OCI-LY7 (cell line): ENCODE measurements at regions not wholly inside any gene's neighbourhood (a gene's known extent, or its start where the extent isn't known, plus 50 kb on each side); places are given as distances from the start of the nearest gene placed in this dataset.

ENCODE experiments used
- BruUV-seq: library from RNA; stranded (reverse); fragments of 400-500 nt; replicated peaks from 2 replicates; lab custom pipeline; 2021; lab: Mats Ljungman, UMichigan
- CTCF ChIA-PET: fragments of 300-600 bp; sonication (Branson Sonifier 250); formaldehyde crosslinking; loops from one replicate; lab custom pipeline; 2022; ENCODE audit warnings: antibody characterized with exemption; ENCODE audit not compliant: unreplicated experiment; lab: Charles Lee
- POLR2A ChIA-PET: fragments of 300-600 bp; sonication (Branson Sonifier 250); formaldehyde crosslinking; loops from one replicate; lab custom pipeline; 2022; ENCODE audit warnings: antibody characterized with exemption; lab: Charles Lee
- DNase-seq: peaks from one replicate; pipeline ENCODE4 v3.0.0-alpha.2; 2015; ENCODE audit warnings: low spot score
- H2AFZ ChIP-seq: fragments of 200-600 bp; sonication (generic), shearing (Covaris generic); 2 replicates; pipeline ENCODE4 v1.6.1; 2014; ENCODE audit warnings: mild to moderate bottlenecking, antibody characterized with exemption, low read length, moderate library complexity
- H3K27ac ChIP-seq: fragments of 200-600 bp; sonication (generic); 2 replicates; pipeline ENCODE4 v1.5.1; 2014; ENCODE audit warnings: mixed run types, low read depth, mild to moderate bottlenecking, moderate library complexity, low read length, inconsistent platforms; ENCODE audit not compliant: poor library complexity, severe bottlenecking
- H3K36me3 ChIP-seq: fragments of 200-600 bp; sonication (generic); 2 replicates; pipeline ENCODE4 v1.6.1; 2014; ENCODE audit warnings: mild to moderate bottlenecking, antibody characterized with exemption, low read length, moderate library complexity, mixed read lengths; ENCODE audit not compliant: insufficient read depth
- H3K4me1 ChIP-seq: fragments of 200-600 bp; sonication (generic); 2 replicates; pipeline ENCODE4 v1.5.1; 2014; ENCODE audit warnings: mild to moderate bottlenecking, low read length; ENCODE audit not compliant: insufficient read depth, poor library complexity, severe bottlenecking
- H3K4me2 ChIP-seq: fragments of 200-600 bp; sonication (generic); 2 replicates; pipeline ENCODE4 v1.6.1; 2014; ENCODE audit warnings: mild to moderate bottlenecking, low read length
- H3K4me3 ChIP-seq: fragments of 200-600 bp; sonication (generic); 2 replicates; pipeline ENCODE4 v1.5.1; 2014; ENCODE audit warnings: mild to moderate bottlenecking, low read depth, low read length; ENCODE audit not compliant: poor library complexity, severe bottlenecking
- H3K79me2 ChIP-seq: fragments of 200-600 bp; sonication (generic); 2 replicates; pipeline ENCODE4 v1.6.1; 2016; ENCODE audit warnings: low read depth, mild to moderate bottlenecking, low read length, moderate library complexity, mixed read lengths; ENCODE audit not compliant: insufficient read depth
- H3K9me2 ChIP-seq: fragments of 200-600 bp; sonication (generic); 2 replicates; pipeline ENCODE4 v1.6.1; 2016; ENCODE audit warnings: mild to moderate bottlenecking, low read length, mixed read lengths; ENCODE audit not compliant: insufficient read depth
- H3K9me3 ChIP-seq: fragments of 200-600 bp; sonication (generic); 2 replicates; pipeline ENCODE4 v1.6.1; 2014; ENCODE audit warnings: mild to moderate bottlenecking, mixed run types, low read length, mixed read lengths
- H4K20me1 ChIP-seq: fragments of 200-600 bp; sonication (generic); 2 replicates; pipeline ENCODE4 v1.6.1; 2014; ENCODE audit warnings: mild to moderate bottlenecking, antibody characterized with exemption, low read length, moderate library complexity, mixed read lengths; ENCODE audit not compliant: insufficient read depth
- EZH2phosphoT487 ChIP-seq: fragments of 200-600 bp; sonication (generic); IDR thresholded peaks from 2 replicates; pipeline ENCODE4 v1.6.1; 2018; ENCODE audit warnings: low read depth, borderline replicate concordance, mild to moderate bottlenecking, mixed run types, antibody characterized with exemption, low read length, moderate library complexity, mixed read lengths
- intact Hi-C: fragments of 100-400 bp; cut with micrococcal nuclease; formaldehyde crosslinking; loops from one replicate; pipeline ENCODE4 v1.10.0; 2022; ENCODE audit not compliant: unreplicated experiment
- TF ChIP-seq, protein P1 (sequence below): fragments of 200-600 bp; sonication (generic); conservative IDR thresholded peaks from 2 replicates; pipeline ENCODE4 v1.5.1; 2014; ENCODE audit warnings: mild to moderate bottlenecking, antibody characterized with exemption, low read length, moderate library complexity, mixed read lengths

DNA sequence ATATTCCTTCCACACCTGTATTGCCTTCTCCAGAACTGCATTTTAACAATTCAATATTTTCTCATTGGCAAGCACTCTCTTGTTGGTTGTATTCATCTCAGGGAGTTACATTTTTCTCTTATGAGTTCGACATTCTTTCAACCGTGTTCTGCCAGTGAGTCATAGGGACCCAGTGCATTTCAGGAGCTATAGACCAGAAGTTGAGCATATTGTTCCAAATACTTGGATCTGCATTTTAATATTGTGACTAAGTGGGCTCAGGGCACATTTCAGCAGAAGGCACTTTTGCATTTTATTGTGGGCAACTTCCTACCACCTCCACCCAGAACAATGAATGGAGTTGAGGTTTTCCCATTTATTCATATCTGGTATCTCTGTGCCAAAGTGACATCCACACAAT, 132.8 kb downstream of the TNFSF18 start:
- H2AFZ ChIP-seq: no peak overlapping the region
- no peak for DNase-seq
- no peak overlapping the region for H3K4me2 ChIP-seq
- BruUV-seq: no TSS peak
- peaks cover 16% of the 10 kb centered on the region for H3K9me3 ChIP-seq
- TF ChIP-seq EZH2phosphoT487: no peak
- TF ChIP-seq, protein P1, sequence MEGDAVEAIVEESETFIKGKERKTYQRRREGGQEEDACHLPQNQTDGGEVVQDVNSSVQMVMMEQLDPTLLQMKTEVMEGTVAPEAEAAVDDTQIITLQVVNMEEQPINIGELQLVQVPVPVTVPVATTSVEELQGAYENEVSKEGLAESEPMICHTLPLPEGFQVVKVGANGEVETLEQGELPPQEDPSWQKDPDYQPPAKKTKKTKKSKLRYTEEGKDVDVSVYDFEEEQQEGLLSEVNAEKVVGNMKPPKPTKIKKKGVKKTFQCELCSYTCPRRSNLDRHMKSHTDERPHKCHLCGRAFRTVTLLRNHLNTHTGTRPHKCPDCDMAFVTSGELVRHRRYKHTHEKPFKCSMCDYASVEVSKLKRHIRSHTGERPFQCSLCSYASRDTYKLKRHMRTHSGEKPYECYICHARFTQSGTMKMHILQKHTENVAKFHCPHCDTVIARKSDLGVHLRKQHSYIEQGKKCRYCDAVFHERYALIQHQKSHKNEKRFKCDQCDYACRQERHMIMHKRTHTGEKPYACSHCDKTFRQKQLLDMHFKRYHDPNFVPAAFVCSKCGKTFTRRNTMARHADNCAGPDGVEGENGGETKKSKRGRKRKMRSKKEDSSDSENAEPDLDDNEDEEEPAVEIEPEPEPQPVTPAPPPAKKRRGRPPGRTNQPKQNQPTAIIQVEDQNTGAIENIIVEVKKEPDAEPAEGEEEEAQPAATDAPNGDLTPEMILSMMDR: no peak
- no peaks in the 10 kb centered on the region for H3K9me2 ChIP-seq
- H3K27ac ChIP-seq: no peak overlapping the region
- H4K20me1 ChIP-seq: no peaks in the 10 kb centered on the region
- H3K4me3 ChIP-seq: no peak overlapping the region
- intact Hi-C loops: no loop called here
- CTCF ChIA-PET: interaction anchor here (0.5 kb wide), 1 partner anchor 768 kb away, joined by 3 read pairs; no protein-coding TSS in a partner anchor
- H3K4me1 ChIP-seq: no peaks in the 10 kb centered on the region
- POLR2A ChIA-PET: interaction anchor here (0.6 to 1.2 kb wide), 4 partner anchors 15 to 180 kb away, joined by 3 read pairs; no protein-coding TSS in a partner anchor
- no peaks in the 10 kb centered on the region for H3K79me2 ChIP-seq
- H3K36me3 ChIP-seq: no peaks in the 10 kb centered on the region

DNA sequence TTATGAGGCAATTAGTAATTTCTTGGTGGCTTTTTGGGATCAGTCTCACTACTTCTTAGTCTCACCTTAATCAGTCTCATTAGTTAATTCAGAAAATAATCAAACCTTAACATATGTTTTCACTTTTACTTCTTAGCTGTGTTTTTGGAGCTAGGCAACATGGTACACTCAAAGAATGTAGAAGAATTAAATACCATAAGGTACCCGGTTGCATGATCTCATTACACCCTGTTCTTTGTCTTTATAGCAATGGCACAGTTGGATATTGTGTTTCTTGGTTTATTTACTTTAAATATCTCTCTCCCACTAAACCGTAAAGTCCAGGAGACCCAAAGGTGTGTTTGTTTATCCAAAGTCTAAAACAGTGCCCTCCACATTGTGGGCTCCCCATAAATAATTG, 132.3 kb downstream of the TNFSF18 start:
- no peaks in the 10 kb centered on the region for H3K9me2 ChIP-seq
- H3K4me2 ChIP-seq: no peak overlapping the region
- intact Hi-C loops: no loop called here
- H3K27ac ChIP-seq: no peak overlapping the region
- ChIA-PET POLR2A (interaction anchor here (0.6 kb wide), 2 partner anchors 174 to 180 kb away, joined by 3 read pairs; no protein-coding TSS in a partner anchor), CTCF (interaction anchor here (0.5 kb wide), 1 partner anchor 767 kb away, joined by 3 read pairs; no protein-coding TSS in a partner anchor)
- H4K20me1 ChIP-seq: no peaks in the 10 kb centered on the region
- BruUV-seq: no TSS peak
- no peak for TF ChIP-seq EZH2phosphoT487
- TF ChIP-seq, protein P1: no peak
- no peaks in the 10 kb centered on the region for H3K79me2 ChIP-seq
- H3K4me1 ChIP-seq: no peaks in the 10 kb centered on the region
- DNase-seq: no peak
- no peak overlapping the region for H2AFZ ChIP-seq
- no peak overlapping the region for H3K4me3 ChIP-seq
- H3K36me3 ChIP-seq: no peaks in the 10 kb centered on the region
- peaks cover 11% of the 10 kb centered on the region for H3K9me3 ChIP-seq

DNA sequence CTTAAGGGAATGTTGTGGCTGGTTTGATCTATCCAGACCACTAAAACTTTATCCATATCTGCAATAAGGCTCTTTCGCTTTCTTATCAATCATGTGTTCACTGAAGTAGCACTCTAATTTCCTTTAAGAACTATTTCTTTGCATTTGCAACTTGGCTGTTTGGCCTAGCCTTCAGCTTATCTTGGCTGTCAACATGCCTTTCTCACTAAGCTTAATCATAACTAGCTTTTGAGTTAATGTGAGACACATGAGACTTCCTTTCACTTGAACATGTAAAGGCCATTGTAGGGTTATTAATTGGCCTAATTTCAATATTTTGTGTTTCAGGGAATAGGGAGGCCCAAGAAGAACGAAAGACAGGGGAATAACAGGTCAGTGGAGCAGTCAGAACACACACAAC, 124.7 kb downstream of the TNFSF18 start:
- H3K4me1 ChIP-seq: no peaks in the 10 kb centered on the region
- H3K9me2 ChIP-seq: no peaks in the 10 kb centered on the region
- H3K4me2 ChIP-seq: no peak overlapping the region
- H3K9me3 ChIP-seq: no peaks in the 10 kb centered on the region
- no peak overlapping the region for H2AFZ ChIP-seq
- intact Hi-C loops: no loop called here
- no peak overlapping the region for H3K4me3 ChIP-seq
- CTCF ChIA-PET: no interaction called here
- no peak overlapping the region for H3K27ac ChIP-seq
- POLR2A ChIA-PET: interaction anchor here (1.0 kb wide), 1 partner anchor 1304 kb away, joined by 3 read pairs; no protein-coding TSS in a partner anchor
- no peak for DNase-seq
- no peaks in the 10 kb centered on the region for H3K79me2 ChIP-seq
- BruUV-seq: no TSS peak
- no peaks in the 10 kb centered on the region for H3K36me3 ChIP-seq
- no peaks in the 10 kb centered on the region for H4K20me1 ChIP-seq
- TF ChIP-seq, protein P1: no peak
- TF ChIP-seq EZH2phosphoT487: no peak
